ENCODE measurements at regions not wholly inside any gene's neighbourhood (a gene's known extent, or its start where the extent isn't known, plus 50 kb on each side); places are given as distances from the start of the nearest gene placed in this dataset.

DNA sequence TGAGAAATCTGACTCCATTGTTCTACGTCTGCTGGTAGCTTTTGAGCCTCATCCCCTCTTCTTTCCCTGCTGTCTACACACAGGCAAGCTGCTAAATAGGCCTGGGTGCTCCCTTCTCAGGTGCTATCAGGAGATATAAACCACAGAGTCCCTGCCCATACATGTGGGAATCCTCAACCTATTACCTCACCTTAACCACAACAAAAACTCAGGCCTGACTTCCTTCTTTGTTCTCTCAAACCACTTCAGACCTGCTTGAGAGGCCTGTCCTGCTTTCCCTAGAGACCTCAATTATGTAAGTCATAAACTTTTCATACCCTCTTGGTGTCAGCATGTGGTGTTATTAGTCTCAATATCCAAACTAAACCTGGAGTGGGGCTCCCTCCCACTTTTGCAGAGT, 75.0 kb upstream of the MAGI2 start:
- Mint-ChIP-seq H3K36me3 (ENCODE audit: low read depth) (no peaks in the 10 kb centered on the region), H3K9me3 (peaks cover 5% of the 10 kb centered on the region), H3K4me3 (no peak overlapping the region), H3K4me1 (ENCODE audit: low read depth) (no peaks in the 10 kb centered on the region), H3K27ac (no peak overlapping the region), H3K27me3 (no peaks in the 10 kb centered on the region)
- no peak for DNase-seq
- H3K4me3 ChIP-seq (ENCODE audit: low read length), result no peak overlapping the region
- H3K36me3 ChIP-seq (ENCODE audit: insufficient read depth, low read length), result no peaks in the 10 kb centered on the region
- POLR2A ChIA-PET, result no interaction called here
- H3K4me1 ChIP-seq (ENCODE audit: insufficient read depth, low read length), result no peaks in the 10 kb centered on the region
- TF ChIP-seq, protein P1, sequence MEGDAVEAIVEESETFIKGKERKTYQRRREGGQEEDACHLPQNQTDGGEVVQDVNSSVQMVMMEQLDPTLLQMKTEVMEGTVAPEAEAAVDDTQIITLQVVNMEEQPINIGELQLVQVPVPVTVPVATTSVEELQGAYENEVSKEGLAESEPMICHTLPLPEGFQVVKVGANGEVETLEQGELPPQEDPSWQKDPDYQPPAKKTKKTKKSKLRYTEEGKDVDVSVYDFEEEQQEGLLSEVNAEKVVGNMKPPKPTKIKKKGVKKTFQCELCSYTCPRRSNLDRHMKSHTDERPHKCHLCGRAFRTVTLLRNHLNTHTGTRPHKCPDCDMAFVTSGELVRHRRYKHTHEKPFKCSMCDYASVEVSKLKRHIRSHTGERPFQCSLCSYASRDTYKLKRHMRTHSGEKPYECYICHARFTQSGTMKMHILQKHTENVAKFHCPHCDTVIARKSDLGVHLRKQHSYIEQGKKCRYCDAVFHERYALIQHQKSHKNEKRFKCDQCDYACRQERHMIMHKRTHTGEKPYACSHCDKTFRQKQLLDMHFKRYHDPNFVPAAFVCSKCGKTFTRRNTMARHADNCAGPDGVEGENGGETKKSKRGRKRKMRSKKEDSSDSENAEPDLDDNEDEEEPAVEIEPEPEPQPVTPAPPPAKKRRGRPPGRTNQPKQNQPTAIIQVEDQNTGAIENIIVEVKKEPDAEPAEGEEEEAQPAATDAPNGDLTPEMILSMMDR (IDR thresholded peaks at IDR 0.05), result no peak
- peaks cover 0 to 15% of the 10 kb centered on the region in 2 experiments for H3K9me3 ChIP-seq (ENCODE audit: control insufficient read depth in 1 of 2, insufficient read depth in 1 of 2, low read length in 2 of 2)
- H3K27ac ChIP-seq (ENCODE audit: low read depth in 1 of 2, low read length in 2 of 2), result no peak overlapping the region
- no peak for ATAC-seq (ENCODE audit: poor library complexity)
- intact Hi-C loops (cut with DNase I, micrococcal nuclease), result no loop called here
- CTCF ChIA-PET, result no interaction called here
- H3K27me3 ChIP-seq (ENCODE audit: control insufficient read depth in 1 of 2, insufficient read depth in 2 of 2, low read length in 2 of 2), result no peaks in the 10 kb centered on the region

DNA sequence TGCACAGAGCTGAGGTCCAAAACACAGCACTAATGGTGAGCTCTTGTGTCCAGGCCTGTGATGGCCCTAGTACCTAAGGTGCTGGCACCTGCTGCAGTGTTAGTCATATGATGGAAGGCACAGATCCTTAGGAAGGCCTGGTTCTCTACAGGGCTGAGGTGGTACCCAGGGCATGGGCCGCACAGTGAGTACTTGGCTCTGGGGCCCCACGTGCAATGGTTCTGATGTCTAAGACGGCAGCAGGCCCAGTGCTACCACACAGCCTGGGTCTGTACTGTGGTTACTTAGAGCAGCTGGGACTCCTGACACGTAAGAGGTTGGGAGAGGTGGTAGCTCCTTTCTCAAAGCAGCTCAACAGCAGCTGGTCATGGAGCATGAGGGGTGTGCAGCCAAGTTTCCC, 70.6 kb upstream of the MAGI2 start:
- ChIA-PET CTCF (no interaction called here), POLR2A (no interaction called here)
- Histone ChIP-seq H3K9me3 (ENCODE audit: control insufficient read depth in 1 of 2, insufficient read depth in 1 of 2, low read length in 2 of 2) (peaks cover 0 to 11% of the 10 kb centered on the region in 2 experiments), H3K4me1 (ENCODE audit: insufficient read depth, low read length) (no peaks in the 10 kb centered on the region), H3K36me3 (ENCODE audit: insufficient read depth, low read length) (no peaks in the 10 kb centered on the region), H3K4me3 (ENCODE audit: low read length) (no peak overlapping the region), H3K27me3 (ENCODE audit: control insufficient read depth in 1 of 2, insufficient read depth in 2 of 2, low read length in 2 of 2) (no peaks in the 10 kb centered on the region), H3K27ac (ENCODE audit: low read depth in 1 of 2, low read length in 2 of 2) (no peak overlapping the region)
- H3K4me3 Mint-ChIP-seq, result no peak overlapping the region
- intact Hi-C loops (cut with DNase I, micrococcal nuclease), result no loop called here
- TF ChIP-seq, protein P1 (IDR thresholded peaks at IDR 0.05), result no peak
- no peak overlapping the region for H3K27ac Mint-ChIP-seq
- H3K9me3 Mint-ChIP-seq, result peaks cover 3% of the 10 kb centered on the region
- no peaks in the 10 kb centered on the region for H3K36me3 Mint-ChIP-seq (ENCODE audit: low read depth)
- H3K27me3 Mint-ChIP-seq, result no peaks in the 10 kb centered on the region
- DNase-seq (no peak), ATAC-seq (ENCODE audit: poor library complexity) (no peak)
- H3K4me1 Mint-ChIP-seq (ENCODE audit: low read depth), result no peaks in the 10 kb centered on the region

DNA sequence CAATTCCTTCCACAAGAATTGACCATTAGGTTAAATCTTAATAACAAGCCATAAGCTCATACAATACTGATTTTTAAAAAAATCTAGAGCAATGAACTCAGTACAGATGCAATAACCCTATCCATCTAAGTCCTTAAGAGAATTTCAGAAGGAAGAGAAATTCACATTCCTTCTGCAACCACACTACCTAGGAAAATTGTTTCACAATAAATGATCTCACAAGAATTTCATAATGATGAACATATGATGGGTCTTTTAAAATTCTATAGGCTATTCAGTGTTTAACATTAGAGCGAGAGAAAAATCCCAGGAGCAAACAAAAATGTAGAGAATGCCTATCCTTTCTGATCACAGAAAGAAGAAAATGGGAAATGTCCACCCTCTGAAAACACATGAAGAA, 70.0 kb upstream of the MAGI2 start:
- H3K4me3 Mint-ChIP-seq, result no peak overlapping the region
- Histone ChIP-seq H3K4me3 (ENCODE audit: low read length) (no peak overlapping the region), H3K36me3 (ENCODE audit: insufficient read depth, low read length) (no peaks in the 10 kb centered on the region), H3K9me3 (ENCODE audit: control insufficient read depth in 1 of 2, insufficient read depth in 1 of 2, low read length in 2 of 2) (peaks cover 0 to 11% of the 10 kb centered on the region in 2 experiments), H3K27ac (ENCODE audit: low read depth in 1 of 2, low read length in 2 of 2) (no peak overlapping the region), H3K4me1 (ENCODE audit: insufficient read depth, low read length) (no peaks in the 10 kb centered on the region), H3K27me3 (ENCODE audit: control insufficient read depth in 1 of 2, insufficient read depth in 2 of 2, low read length in 2 of 2) (no peaks in the 10 kb centered on the region)
- no peaks in the 10 kb centered on the region for H3K4me1 Mint-ChIP-seq (ENCODE audit: low read depth)
- intact Hi-C loops (cut with DNase I, micrococcal nuclease), result no loop called here
- POLR2A ChIA-PET, result no interaction called here
- DNase-seq, result no peak
- TF ChIP-seq, protein P1 (IDR thresholded peaks at IDR 0.05), result no peak
- H3K36me3 Mint-ChIP-seq (ENCODE audit: low read depth), result no peaks in the 10 kb centered on the region
- CTCF ChIA-PET, result no interaction called here
- H3K9me3 Mint-ChIP-seq, result peaks cover 3% of the 10 kb centered on the region
- no peak overlapping the region for H3K27ac Mint-ChIP-seq
- ATAC-seq (ENCODE audit: poor library complexity), result no peak
- no peaks in the 10 kb centered on the region for H3K27me3 Mint-ChIP-seq

Data from CD4-positive, alpha-beta T cell (primary cell).